Left colon (tissue), 2 donors: ENCODE measurements at regions not wholly inside any gene's neighbourhood (a gene's known extent, or its start where the extent isn't known, plus 50 kb on each side); places are given as distances from the start of the nearest gene placed in this dataset.

Source experiments
- ATAC-seq: fragments of 200-7000 bp; cut with Tn5 transposase; one replicate; pipeline ENCODE4 v1.9.1; 2020; ENCODE audit warnings: mild to moderate bottlenecking, moderate library complexity
- DNase-seq, 2 donors: peaks; one replicate each; pipeline ENCODE4 v3.0.0-alpha.2; 2020
- intact Hi-C, 2 donors: fragments of 100-400 bp; cut with DNase I in 1 of 2; cut with micrococcal nuclease in 1 of 2; formaldehyde crosslinking; loops; one replicate each; pipeline versions ENCODE4 v1.11.2 to v1.14.0; 2022; cut with DNase I, micrococcal nuclease
- donor health status: DM: no; HTN: no; CAD: no.
- donor health status: DM: yes; HTN: yes; CAD: no.

GRCh38 chr15:95497634-95498033 lies 832.9 kb upstream of the NR2F2 start:
- intact Hi-C loops, result no loop called here

GRCh38 chr15:95498961-95499360 lies 831.5 kb upstream of the NR2F2 start:
- intact Hi-C loops, result no loop called here
- ATAC-seq (no peak), DNase-seq (no peak)

More at GRCh38 chr15:95497634-95498033, 832.9 kb upstream of the NR2F2 start:
- no peak for ATAC-seq
- DNase-seq, result no peak

GRCh38 chr15:95499397-95499796 lies 831.1 kb upstream of the NR2F2 start:
- intact Hi-C loops, result no loop called here
- DNase-seq, result no peak
- ATAC-seq, result no peak

GRCh38 chr15:95501865-95502264 lies 828.6 kb upstream of the NR2F2 start:
- intact Hi-C loops, result no loop called here
- ATAC-seq, result no peak
- no peak for DNase-seq

GRCh38 chr15:95503107-95503506 lies 827.4 kb upstream of the NR2F2 start:
- intact Hi-C loops, result no loop called here
- ATAC-seq (no peak), DNase-seq (no peak)

GRCh38 chr15:95503640-95504225 lies 826.8 kb upstream of the NR2F2 start:
- intact Hi-C loops, result no loop called here
- ATAC-seq (no peak), DNase-seq (no peak)

GRCh38 chr15:95511671-95512070 lies 818.8 kb upstream of the NR2F2 start:
- intact Hi-C loops, result no loop called here
- no peak for DNase-seq
- ATAC-seq, result no peak

- DNase-seq, result no peak
- ATAC-seq, result no peak
- intact Hi-C loops, result no loop called here
Measured at GRCh38 chr15:95512906-95513305, 817.6 kb upstream of the NR2F2 start.

- DNase-seq (no peak), ATAC-seq (no peak)
- intact Hi-C loops, result no loop called here
Measured at GRCh38 chr15:95519887-95520286, 810.6 kb upstream of the NR2F2 start.

- intact Hi-C loops, result no loop called here
- no peak for DNase-seq
- no peak for ATAC-seq
Measured at GRCh38 chr15:95520511-95520910, 810.0 kb upstream of the NR2F2 start.

GRCh38 chr15:95520922-95521321 lies 809.6 kb upstream of the NR2F2 start:
- ATAC-seq (no peak), DNase-seq (no peak)
- intact Hi-C loops, result no loop called here

- ATAC-seq (no peak), DNase-seq (no peak)
- intact Hi-C loops, result no loop called here
Measured at GRCh38 chr15:95522533-95522932, 808.0 kb upstream of the NR2F2 start.

- no peak for DNase-seq
- intact Hi-C loops, result no loop called here
- ATAC-seq, result no peak
Measured at GRCh38 chr15:95528920-95529319, 801.6 kb upstream of the NR2F2 start.

GRCh38 chr15:95536638-95537037 lies 793.9 kb upstream of the NR2F2 start:
- DNase-seq (no peak), ATAC-seq (no peak)
- intact Hi-C loops, result no loop called here

- DNase-seq (no peak), ATAC-seq (no peak)
- intact Hi-C loops, result no loop called here
Measured at GRCh38 chr15:95538693-95539092, 791.8 kb upstream of the NR2F2 start.

- intact Hi-C loops, result no loop called here
- DNase-seq (no peak), ATAC-seq (no peak)
Measured at GRCh38 chr15:95541301-95541700, 789.2 kb upstream of the NR2F2 start.

- DNase-seq (no peak), ATAC-seq (no peak)
- intact Hi-C loops, result no loop called here
Measured at GRCh38 chr15:95549168-95549738, 781.2 kb upstream of the NR2F2 start.

GRCh38 chr15:95550702-95551101 lies 779.8 kb upstream of the NR2F2 start:
- intact Hi-C loops, result no loop called here
- DNase-seq (no peak), ATAC-seq (no peak)

GRCh38 chr15:95556225-95556624 lies 774.3 kb upstream of the NR2F2 start:
- DNase-seq, result no peak
- ATAC-seq, result no peak
- intact Hi-C loops, result no loop called here

GRCh38 chr15:95556866-95557225 lies 773.7 kb upstream of the NR2F2 start:
- DNase-seq (no peak), ATAC-seq (no peak)
- intact Hi-C loops, result no loop called here
